B cell (primary cell): ENCODE measurements at regions not wholly inside any gene's neighbourhood (a gene's known extent, or its start where the extent isn't known, plus 50 kb on each side); places are given as distances from the start of the nearest gene placed in this dataset.
"Not testable (repeated sequence)": the region's sequence is repeated elsewhere in the genome, so short reads cannot be mapped to it uniquely, and the experiment has no call there.

Experiments
- ATAC-seq: fragments of 200-7000 bp; cut with Tn5 transposase; one replicate; pipeline ENCODE4 v1.10.0; 2021; ENCODE audit warnings: low read depth, mild to moderate bottlenecking, moderate number of reproducible peaks, moderate library complexity
- CTCF ChIA-PET: fragments of 350-600 bp; sonication (Branson Sonifier 250); formaldehyde crosslinking; loops from one replicate; lab custom pipeline; 2021; ENCODE audit warnings: antibody characterized with exemption, inconsistent platforms; lab: Charles Lee
- POLR2A ChIA-PET: fragments of 350-600 bp; sonication (Branson Sonifier 250); formaldehyde crosslinking; loops from one replicate; lab custom pipeline; 2021; ENCODE audit warnings: antibody characterized with exemption; lab: Charles Lee
- DNase-seq: peaks from one replicate; pipeline ENCODE4 v3.0.0; 2013
- H2AFZ ChIP-seq: 2 replicates; pipeline ENCODE4 v1.6.1; 2012; ENCODE audit warnings: mild to moderate bottlenecking, low read depth, low read length; ENCODE audit not compliant: insufficient read depth, poor library complexity, severe bottlenecking
- H3K27ac ChIP-seq, 2 donors: 1 replicate in 1 of 2; 2 replicates in 1 of 2; pipeline ENCODE4 v1.5.1; 2012 to 2013; ENCODE audit warnings: low read length in 2 of 2, mild to moderate bottlenecking in 2 of 2, moderate library complexity in 1 of 2
- H3K27me3 ChIP-seq, 4 experiments: fragments of 200-600 bp in 1 of 4; sonication (generic) in 1 of 4; replicated peaks in 1 of 4; 1 replicate in 2 of 4; 2 replicates in 2 of 4; pipeline versions ENCODE4 v1.6.1 to v1.7.0; 2013 to 2016; ENCODE audit warnings: low read length in 3 of 4, mild to moderate bottlenecking in 2 of 4, mixed read lengths in 1 of 4, moderate library complexity in 1 of 4; ENCODE audit not compliant: insufficient read depth in 4 of 4, control insufficient read depth in 3 of 4; ENCODE audit errors: control extremely low read depth in 1 of 4
- H3K36me3 ChIP-seq, 2 experiments: replicated peaks in 1 of 2; 1 replicate in 1 of 2; 2 replicates in 1 of 2; pipeline versions ENCODE4 v1.6.1 to v1.7.1; 2013; ENCODE audit warnings: low read length in 1 of 2; ENCODE audit not compliant: insufficient read depth in 2 of 2, control insufficient read depth in 1 of 2; ENCODE audit errors: control extremely low read depth in 1 of 2, extremely low read depth in 1 of 2
- H3K4me1 ChIP-seq, 2 donors: fragments of 200-600 bp in 1 of 2; sonication (generic) in 1 of 2; 1 replicate in 1 of 2; 2 replicates in 1 of 2; pipeline versions ENCODE4 v1.5.1 to v1.6.1; 2013 to 2017; ENCODE audit warnings: low read length in 2 of 2; ENCODE audit not compliant: control insufficient read depth in 2 of 2, insufficient read depth in 2 of 2
- H3K4me2 ChIP-seq: replicated peaks from 2 replicates; pipeline ENCODE3; 2012; ENCODE audit warnings: mild to moderate bottlenecking, low read depth, low read length; ENCODE audit not compliant: poor library complexity, severe bottlenecking
- H3K4me3 ChIP-seq, 5 experiments: fragments of 200-600 bp in 1 of 5; sonication (generic) in 1 of 5; 1 replicate in 3 of 5; 2 replicates in 2 of 5; pipeline versions ENCODE4 v1.5.1 to v1.7.0; 2011 to 2016; ENCODE audit warnings: low read length in 4 of 5, mild to moderate bottlenecking in 4 of 5, low read depth in 2 of 5, control low read depth in 1 of 5, moderate library complexity in 1 of 5; ENCODE audit not compliant: insufficient read depth in 1 of 5; ENCODE audit errors: control extremely low read depth in 1 of 5, extremely low read depth in 1 of 5
- H3K79me2 ChIP-seq: fragments of 200-600 bp; sonication (generic); one replicate; pipeline ENCODE4 v1.6.0; 2016; ENCODE audit warnings: low read length; ENCODE audit not compliant: control insufficient read depth, insufficient read depth
- H3K9ac ChIP-seq: fragments of 200-600 bp; sonication (generic); 2 replicates; pipeline ENCODE4 v1.6.1; 2017; ENCODE audit warnings: mild to moderate bottlenecking, low read length, moderate library complexity
- H3K9me3 ChIP-seq, 3 donors: one replicate each; pipeline versions ENCODE4 v1.6.1 to v1.7.1; 2013; ENCODE audit warnings: low read length in 2 of 3; ENCODE audit not compliant: control insufficient read depth in 2 of 3, insufficient read depth in 1 of 3; ENCODE audit errors: control extremely low read depth in 1 of 3
- H4K20me1 ChIP-seq: 2 replicates; pipeline ENCODE4 v1.6.0; 2012; ENCODE audit warnings: mild to moderate bottlenecking, low read length; ENCODE audit not compliant: insufficient read depth, control insufficient read depth, poor library complexity, severe bottlenecking
- H3K27ac Mint-ChIP-seq: one replicate; pipeline ENCODE4 v1.8.0; 2021; ENCODE audit warnings: mixed read lengths
- H3K27me3 Mint-ChIP-seq: one replicate; pipeline ENCODE4 v1.8.0; 2021; ENCODE audit warnings: mixed read lengths
- H3K4me1 Mint-ChIP-seq: one replicate; pipeline ENCODE4 v1.8.0; 2021; ENCODE audit warnings: mixed read lengths
- H3K4me3 Mint-ChIP-seq: one replicate; pipeline ENCODE4 v1.8.0; 2021; ENCODE audit warnings: mixed read lengths
- H3K9me3 Mint-ChIP-seq: one replicate; pipeline ENCODE4 v1.8.0; 2022; ENCODE audit warnings: mixed read lengths; ENCODE audit not compliant: insufficient read depth
- WGBS: methylation state at CpG from one replicate; pipeline ENCODE4 v1.1.5; 2013; ENCODE audit warnings: missing lambda C conversion rate; ENCODE audit not compliant: insufficient coverage; 5-methylcytosine and 5-hydroxymethylcytosine counted together
- intact Hi-C: fragments of 100-400 bp; cut with micrococcal nuclease; formaldehyde crosslinking; loops from one replicate; pipeline ENCODE4 v1.10.0; 2022

GRCh38 chr13:25014398-25014973 is 81.5 kb upstream of the PABPC3 start:
- POLR2A ChIA-PET, H3K4me2 ChIP-seq, H3K27ac ChIP-seq, H3K9me3 ChIP-seq, H2AFZ ChIP-seq, H3K4me3 Mint-ChIP-seq, H3K79me2 ChIP-seq, DNase-seq, H3K27ac Mint-ChIP-seq, H3K4me3 ChIP-seq, H3K36me3 ChIP-seq, H3K9me3 Mint-ChIP-seq, ATAC-seq, H3K27me3 ChIP-seq, intact Hi-C loops, H3K9ac ChIP-seq, H4K20me1 ChIP-seq: not testable (repeated sequence)
- 85% methylated on average over 5 of the region's 7 CpGs for WGBS
- Mint-ChIP-seq H3K4me1 (peaks cover 12% of the 10 kb centered on the region), H3K27me3 (peaks cover 21% of the 10 kb centered on the region)
- CTCF ChIA-PET = interaction anchor here (1.0 to 1.4 kb wide), 3 partner anchors 9 to 13 kb away, joined by 3 read pairs; no protein-coding TSS in a partner anchor
- peaks cover 6 to 10% of the 10 kb centered on the region in 2 donors for H3K4me1 ChIP-seq

- CTCF ChIA-PET = interaction anchor here (1.0 to 2.0 kb wide), 3 partner anchors 11 to 22 kb away, joined by 3 to 6 read pairs (median 4); no protein-coding TSS in a partner anchor
- intact Hi-C loops, DNase-seq, H3K27ac Mint-ChIP-seq, H3K36me3 ChIP-seq, H4K20me1 ChIP-seq, H3K79me2 ChIP-seq, H3K9ac ChIP-seq, ATAC-seq, H3K27me3 ChIP-seq, POLR2A ChIA-PET, H3K9me3 ChIP-seq, H3K4me2 ChIP-seq, H3K9me3 Mint-ChIP-seq, H3K27ac ChIP-seq, H2AFZ ChIP-seq: not testable (repeated sequence)
- Mint-ChIP-seq H3K4me3 (peak overlapping the region; percentile 93), H3K4me1 (peaks cover 12% of the 10 kb centered on the region), H3K27me3 (peaks cover 16% of the 10 kb centered on the region)
- Histone ChIP-seq H3K4me3 (peak overlapping the region in 1 of 5 experiments; percentile 60), H3K4me1 (peaks cover 6 to 10% of the 10 kb centered on the region in 2 donors)
- WGBS = 100% methylated on average over 4 of the region's 17 CpGs
These were observed 78.8 kb upstream of the PABPC3 start for GRCh38 chr13:25017176-25017575.

- Histone ChIP-seq H3K4me1 (peaks cover 6 to 10% of the 10 kb centered on the region in 2 donors), H3K9ac (peak overlapping the region; percentile 64), H2AFZ (peak overlapping the region; percentile 78), H3K4me2 (peak overlapping the region; percentile 75), H3K4me3 (peak overlapping the region in 4 of 5 experiments; percentile 36 to 60 (median 49))
- Mint-ChIP-seq H3K27ac (peak overlapping the region; percentile 90), H3K4me3 (peak overlapping the region; percentile 93), H3K27me3 (peaks cover 16% of the 10 kb centered on the region), H3K4me1 (peaks cover 12% of the 10 kb centered on the region)
- CTCF ChIA-PET = interaction anchor here (1.0 to 2.0 kb wide), 2 partner anchors 12 to 13 kb away, joined by 3 to 6 read pairs; no protein-coding TSS in a partner anchor
- H4K20me1 ChIP-seq, POLR2A ChIA-PET, H3K36me3 ChIP-seq, H3K27me3 ChIP-seq, H3K27ac ChIP-seq, H3K9me3 Mint-ChIP-seq, H3K79me2 ChIP-seq, H3K9me3 ChIP-seq: not testable (repeated sequence)
- ATAC-seq (peak; percentile 83), DNase-seq (peak; percentile 71)
- intact Hi-C loops = loop anchor here (1.0 kb wide), 1 partner anchor 19 kb away; no protein-coding TSS in a partner anchor
- under 1% methylated on average over 77 of the region's 79 CpGs for WGBS
These were observed 77.9 kb upstream of the PABPC3 start for GRCh38 chr13:25017808-25018728.
